Adipose tissue (tissue), 3 donors: ENCODE measurements at regions not wholly inside any gene's neighbourhood (a gene's known extent, or its start where the extent isn't known, plus 50 kb on each side); places are given as distances from the start of the nearest gene placed in this dataset.

Experiments used
- H3K27ac ChIP-seq: one replicate; pipeline ENCODE4 v1.5.1; 2013; ENCODE audit warnings: low read depth, low read length
- WGBS, 3 donors: extraction: QIAGEN DNeasy Blood & Tissue Kit; methylation state at CpG; one replicate each; pipeline ENCODE4 v1.1.7; 2013; 5-methylcytosine and 5-hydroxymethylcytosine counted together
- donor health status: healthy with polysubstance abuse.
- donor health status: Bipolar disorder and iron deficiency.
- donor health status: healthy.

DNA sequence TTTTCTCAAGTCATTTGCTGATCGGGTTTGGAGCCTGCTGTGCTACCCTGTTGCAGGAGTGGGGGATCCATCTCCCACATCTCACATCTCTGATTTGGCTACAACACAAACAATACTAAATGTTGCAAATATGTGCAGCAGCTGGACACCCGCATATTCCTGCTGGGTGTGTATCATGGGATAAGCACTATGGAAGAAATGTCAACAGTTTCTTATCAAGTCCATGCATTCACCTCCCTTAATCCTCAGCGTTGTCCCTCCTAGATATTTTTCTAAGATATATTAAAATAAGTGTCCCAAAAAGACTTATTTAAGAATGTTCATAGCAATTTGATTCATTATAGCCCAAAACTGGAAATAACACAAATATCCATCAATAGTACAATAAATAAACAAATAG lies 303.7 kb downstream of the TRIB2 start:
- WGBS, 3 donors, result 65 to 75% (median 71%) methylated on average over 3 of the region's 3 CpGs
- H3K27ac ChIP-seq, result no peak overlapping the region

GRCh38 chr2:13021470-13021957 lies 304.8 kb downstream of the TRIB2 start:
- WGBS, 3 donors, result 28 to 45% (median 42%) methylated on average over 3 of the region's 3 CpGs
- no peak overlapping the region for H3K27ac ChIP-seq

DNA sequence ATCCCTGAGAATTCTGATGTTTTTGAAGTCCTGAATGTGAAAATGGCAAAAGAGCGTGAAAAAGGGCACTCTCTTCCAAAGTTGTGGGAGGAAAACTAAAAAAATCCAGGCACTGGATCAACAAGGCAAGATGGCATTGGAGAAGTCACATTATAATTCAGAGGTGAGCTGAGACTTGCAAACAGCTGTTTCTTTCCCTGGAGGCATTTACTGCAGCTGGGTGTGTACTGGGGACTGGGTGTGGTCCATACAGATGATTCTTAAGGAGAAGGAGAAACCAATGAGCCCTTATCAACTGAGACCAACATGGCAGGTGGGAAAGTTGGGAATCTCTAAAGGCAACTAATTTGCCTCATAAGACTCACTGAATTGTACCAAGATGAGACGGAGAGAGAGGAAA lies 313.9 kb downstream of the TRIB2 start:
- H3K27ac ChIP-seq, result no peak overlapping the region
- 84 to 94% (median 93%) methylated on average over 2 of the region's 2 CpGs for WGBS, 3 donors

GRCh38 chr2:13034861-13035260 lies 318.1 kb downstream of the TRIB2 start:
- WGBS, 3 donors, result 58 to 74% (median 65%) methylated on average over 1 of the region's 1 CpG

GRCh38 chr2:13035866-13036265 lies 319.1 kb downstream of the TRIB2 start:
- 77 to 80% (median 78%) methylated on average over 3 of the region's 3 CpGs for WGBS, 3 donors
- no peak overlapping the region for H3K27ac ChIP-seq

More at GRCh38 chr2:13034861-13035260, 318.1 kb downstream of the TRIB2 start:
- no peak overlapping the region for H3K27ac ChIP-seq

DNA sequence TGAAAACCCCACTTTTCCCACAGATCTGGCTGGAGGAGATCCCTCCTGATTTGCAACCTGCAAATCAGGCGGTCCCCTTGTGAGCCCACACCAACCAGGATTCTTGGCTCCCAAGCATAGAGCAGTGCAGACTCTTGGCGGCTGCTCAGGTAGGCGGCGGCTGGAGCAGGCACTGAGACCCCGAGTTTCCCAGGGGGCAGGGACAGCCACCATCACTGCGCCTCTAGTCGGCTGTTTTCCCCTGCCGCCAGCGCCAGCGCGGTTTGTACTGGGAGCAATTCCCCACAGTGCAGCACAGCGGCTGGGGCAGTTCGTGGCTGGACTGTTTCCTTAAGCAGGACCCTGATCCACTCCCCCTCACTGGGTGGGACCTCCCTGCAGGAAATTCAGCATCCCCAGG lies 323.3 kb downstream of the TRIB2 start:
- 75 to 82% (median 81%) methylated on average over 13 of the region's 13 CpGs for WGBS, 3 donors
- no peak overlapping the region for H3K27ac ChIP-seq

DNA sequence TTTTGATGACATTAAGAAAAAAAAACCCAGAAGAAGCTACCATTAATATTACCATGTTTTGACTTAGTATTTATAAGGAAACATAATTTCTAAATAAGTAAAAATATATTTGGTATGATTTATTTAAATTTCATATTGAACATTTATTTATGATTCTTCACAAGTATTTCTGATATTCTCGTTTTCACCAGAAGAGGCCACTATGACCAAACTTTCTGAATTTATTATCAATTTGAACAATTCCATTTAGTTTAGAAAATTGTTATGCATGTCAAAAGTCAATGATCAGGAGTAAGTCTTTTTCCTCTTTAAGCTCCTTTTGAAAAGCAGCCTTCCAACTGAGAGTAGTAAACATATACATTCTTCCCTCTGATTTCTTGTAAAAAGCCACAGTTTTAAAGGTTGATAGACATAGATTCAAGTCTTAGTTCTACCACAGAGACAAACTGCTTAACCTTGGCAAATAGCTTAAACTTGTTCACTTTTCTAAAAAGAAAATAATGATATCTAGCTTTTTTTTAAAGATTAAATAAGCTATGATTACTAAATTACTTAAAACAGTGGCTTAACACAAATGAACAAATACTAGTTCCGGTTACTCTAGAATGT lies 329.9 kb downstream of the TRIB2 start:
- 45 to 56% (median 47%) methylated on average over 2 of the region's 2 CpGs for WGBS, 3 donors
- no peak overlapping the region for H3K27ac ChIP-seq

DNA sequence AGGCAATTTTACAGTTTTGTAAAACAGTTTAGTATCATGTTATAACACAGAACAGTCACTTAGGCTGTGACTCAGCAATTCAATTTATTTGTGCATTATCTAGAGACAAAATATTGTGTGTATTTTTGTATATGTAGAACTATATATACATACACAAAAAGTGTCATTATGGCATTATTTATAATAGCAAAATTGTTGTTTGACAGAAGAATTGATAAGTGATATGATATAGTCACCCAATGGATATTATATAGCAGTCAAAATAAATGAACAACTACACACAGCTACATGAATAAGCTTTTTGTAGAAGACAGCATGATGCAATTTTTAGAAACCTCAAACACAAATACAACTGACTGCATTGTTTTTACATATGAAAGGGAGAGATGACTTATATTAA lies 334.0 kb downstream of the TRIB2 start:
- no peak overlapping the region for H3K27ac ChIP-seq

GRCh38 chr2:13052547-13052946 lies 335.8 kb downstream of the TRIB2 start:
- WGBS, 3 donors, result 38 to 53% (median 49%) methylated on average over 4 of the region's 4 CpGs

DNA sequence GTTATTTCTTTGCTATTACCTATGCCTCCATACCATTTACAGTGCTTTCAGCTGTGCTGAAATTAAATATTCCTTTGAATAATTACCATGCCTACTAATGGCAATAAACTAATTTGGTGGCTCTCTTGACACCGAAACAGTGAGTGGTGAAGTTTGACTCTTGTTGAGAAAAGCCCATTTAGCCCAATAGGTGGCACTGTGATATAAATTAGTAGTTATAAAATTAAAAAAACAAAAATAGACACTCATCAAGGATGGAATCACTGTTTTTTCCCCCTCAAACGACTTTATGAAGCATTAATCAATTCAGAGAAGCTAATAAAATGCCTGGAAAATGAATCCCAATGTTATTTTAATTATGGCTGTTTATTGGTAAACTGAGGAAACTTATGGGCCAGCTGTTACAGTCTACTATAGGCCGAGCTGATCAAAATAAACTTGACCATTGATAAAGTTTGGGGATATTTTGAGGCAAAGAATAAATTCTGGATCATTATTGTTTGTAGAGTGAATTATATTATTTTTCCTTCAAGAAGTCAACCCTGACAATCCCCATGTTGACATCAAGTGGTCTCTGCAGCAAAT lies 339.6 kb downstream of the TRIB2 start:
- WGBS, 3 donors, result 42 to 48% (median 44%) methylated on average over 3 of the region's 3 CpGs
- H3K27ac ChIP-seq, result no peak overlapping the region

More at GRCh38 chr2:13052547-13052946, 335.8 kb downstream of the TRIB2 start:
- H3K27ac ChIP-seq, result no peak overlapping the region

- H3K27ac ChIP-seq, result no peak overlapping the region
Observed at GRCh38 chr2:13057671-13058070, 340.9 kb downstream of the TRIB2 start.

DNA sequence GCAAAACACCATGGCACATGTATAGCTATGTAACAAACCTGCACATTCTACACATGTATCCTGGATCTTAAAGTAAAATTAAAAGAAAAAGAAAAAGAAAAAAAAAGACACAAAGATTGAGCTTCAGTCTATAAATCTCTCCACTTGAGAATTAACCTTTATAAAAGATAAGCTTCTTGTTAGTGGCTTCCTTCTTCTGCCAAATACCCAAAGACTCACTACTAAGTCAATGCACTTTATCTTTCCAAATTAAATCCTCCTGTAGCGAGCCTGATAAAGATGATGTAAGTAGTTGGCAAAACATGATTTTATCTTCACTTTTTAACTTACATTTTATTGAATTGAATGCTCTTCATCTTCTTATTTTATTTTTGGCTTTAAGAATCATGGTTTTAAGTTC lies 349.9 kb downstream of the TRIB2 start:
- no peak overlapping the region for H3K27ac ChIP-seq
- 46 to 65% (median 52%) methylated on average over 1 of the region's 1 CpG for WGBS, 3 donors

- WGBS, 3 donors, result 86 to 94% (median 93%) methylated on average over 2 of the region's 2 CpGs
- no peak overlapping the region for H3K27ac ChIP-seq
Observed at GRCh38 chr2:13067508-13067907, 350.8 kb downstream of the TRIB2 start.

DNA sequence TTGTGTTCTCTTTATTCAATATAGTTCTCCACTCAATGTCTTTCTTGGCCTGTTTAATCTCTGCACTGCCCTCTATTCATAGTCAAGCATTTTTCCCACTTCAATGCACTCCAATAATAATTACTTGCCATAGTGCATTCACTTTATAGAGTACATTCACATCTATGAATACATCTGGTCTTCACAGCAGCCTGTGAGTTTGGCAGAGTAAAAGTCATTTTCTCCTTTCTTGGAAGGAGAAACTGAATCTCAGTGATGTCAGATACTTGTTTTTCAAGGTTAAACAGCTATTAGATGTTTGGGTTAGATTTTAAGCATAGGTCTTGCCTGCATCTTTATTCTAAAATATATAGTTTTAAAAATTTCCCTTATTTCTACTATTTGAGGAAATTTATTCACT lies 373.2 kb downstream of the TRIB2 start:
- no peak overlapping the region for H3K27ac ChIP-seq

- H3K27ac ChIP-seq, result no peak overlapping the region
- 28 to 33% (median 32%) methylated on average over 1 of the region's 1 CpG for WGBS, 3 donors
Observed at GRCh38 chr2:13091455-13091854, 374.7 kb downstream of the TRIB2 start.

- no peak overlapping the region for H3K27ac ChIP-seq
- 49 to 61% (median 54%) methylated on average over 2 of the region's 2 CpGs for WGBS, 3 donors
Observed at GRCh38 chr2:13091861-13092378, 375.2 kb downstream of the TRIB2 start.

DNA sequence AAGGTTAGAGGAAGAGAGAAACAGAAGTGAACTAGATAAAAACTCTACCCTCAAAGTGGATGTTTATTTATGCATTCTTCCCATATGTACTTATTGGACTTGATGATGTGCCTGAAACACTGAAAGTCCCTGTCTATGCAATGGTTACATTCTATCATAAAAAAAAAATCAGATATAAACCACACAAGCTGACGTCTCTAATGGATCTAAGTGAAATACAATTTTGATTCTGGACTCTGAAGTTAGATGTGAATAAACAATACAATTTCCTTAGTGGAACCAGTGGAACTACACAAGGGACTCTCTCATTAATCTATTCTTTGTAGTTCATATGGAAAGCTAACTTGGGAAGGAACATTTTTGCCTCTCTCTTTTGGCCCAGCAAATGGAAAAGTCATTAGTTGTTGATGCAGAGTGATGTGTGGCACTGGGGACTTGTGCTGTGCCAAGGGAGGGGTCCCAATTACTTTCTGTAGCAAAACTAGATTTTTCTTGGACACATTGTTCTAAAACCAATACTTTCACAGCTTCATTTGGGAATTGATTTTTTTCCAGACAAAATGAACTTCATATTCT lies 376.8 kb downstream of the TRIB2 start:
- 30 to 54% (median 35%) methylated on average over 1 of the region's 1 CpG for WGBS, 3 donors
- no peak overlapping the region for H3K27ac ChIP-seq

DNA sequence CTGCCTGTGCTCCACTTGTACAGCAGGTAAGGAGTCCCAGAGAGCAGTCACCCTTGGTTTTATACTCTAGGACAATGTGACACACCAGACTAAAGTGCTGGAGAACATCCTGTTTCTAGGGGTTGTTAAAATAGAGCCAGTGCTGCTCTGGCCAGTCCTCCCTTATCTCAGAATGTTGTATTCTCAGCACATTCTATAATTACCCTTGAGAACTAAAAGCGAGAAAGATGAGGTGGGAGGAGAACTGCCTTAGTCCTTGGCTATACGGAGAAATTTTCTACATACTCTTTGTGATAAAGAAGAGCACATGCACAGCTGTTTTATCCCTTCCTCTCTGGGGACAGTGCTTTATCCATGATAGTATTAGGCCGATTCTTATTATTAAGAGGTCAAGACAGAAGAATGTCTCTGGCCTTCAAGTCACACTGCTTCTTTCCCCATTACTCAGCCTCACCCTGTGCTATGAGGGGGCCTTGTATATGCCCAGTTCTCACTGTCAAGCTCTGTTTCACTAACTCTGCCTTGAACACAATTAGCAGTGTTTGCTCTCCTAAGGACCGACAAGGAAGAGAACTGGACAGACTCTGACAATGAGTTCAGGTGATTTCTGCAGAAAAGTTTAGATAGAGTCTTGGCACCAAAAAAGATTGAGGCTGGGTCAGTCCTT lies 385.8 kb downstream of the TRIB2 start:
- WGBS, 3 donors, result 49 to 60% (median 57%) methylated on average over 4 of the region's 4 CpGs
- no peak overlapping the region for H3K27ac ChIP-seq

DNA sequence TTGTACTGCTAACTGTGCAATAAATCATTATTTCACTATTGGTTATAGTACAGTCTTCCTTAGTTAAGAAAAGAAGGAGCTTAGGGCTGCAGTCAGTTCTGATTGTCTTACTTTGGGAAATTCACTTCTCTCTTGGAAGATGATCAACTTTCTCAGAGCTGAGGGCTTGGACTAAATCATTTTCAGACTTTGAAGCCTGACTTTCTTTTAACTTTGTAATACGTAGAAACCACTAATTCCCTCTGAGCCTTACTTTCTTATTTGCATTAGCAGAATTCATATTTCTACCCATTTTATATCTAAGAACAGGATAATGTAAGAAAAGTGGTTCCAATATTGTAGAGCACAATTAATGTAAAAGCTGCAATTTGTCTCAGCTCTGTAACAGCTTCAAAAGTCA lies 386.4 kb downstream of the TRIB2 start:
- H3K27ac ChIP-seq, result no peak overlapping the region
- 68 to 86% (median 71%) methylated on average over 1 of the region's 1 CpG for WGBS, 3 donors
